Sigmoid colon (tissue), 6 donors: ENCODE measurements at regions not wholly inside any gene's neighbourhood (a gene's known extent, or its start where the extent isn't known, plus 50 kb on each side); places are given as distances from the start of the nearest gene placed in this dataset.

Experiments
- DNase-seq: peaks from one replicate; pipeline ENCODE4 v3.0.0-alpha.2; 2019
- H3K27ac ChIP-seq, 4 donors: fragments of 200-600 bp; sonication (generic); one replicate each; pipeline ENCODE4 v1.5.1; 2016 to 2019; ENCODE audit warnings: mild to moderate bottlenecking in 1 of 4
- H3K27me3 ChIP-seq, 3 donors: fragments of 200-600 bp; sonication (generic); one replicate each; pipeline ENCODE4 v1.5.1; 2019; ENCODE audit warnings: mild to moderate bottlenecking in 1 of 3
- H3K36me3 ChIP-seq, 4 donors: fragments of 200-600 bp; sonication (generic); one replicate each; pipeline ENCODE4 v1.5.1; 2016 to 2019
- H3K4me1 ChIP-seq, 4 donors: fragments of 200-600 bp; sonication (generic); one replicate each; pipeline ENCODE4 v1.5.1; 2017 to 2019
- H3K4me3 ChIP-seq, 4 donors: fragments of 200-600 bp; sonication (generic); one replicate each; pipeline ENCODE4 v1.5.1; 2017 to 2019; ENCODE audit warnings: mild to moderate bottlenecking in 2 of 4, moderate library complexity in 1 of 4
- H3K9me3 ChIP-seq, 4 donors: fragments of 200-600 bp in 3 of 4; sonication (generic) in 3 of 4; one replicate each; pipeline versions ENCODE4 v1.5.1 to v1.6.1; 2013 to 2019
- CTCF ChIP-seq, 4 experiments: fragments of 450-650 bp in 3 of 4; fragments of 200-600 bp in 1 of 4; IDR thresholded peaks; one replicate each; pipeline ENCODE4 v1.5.1; 2016 to 2019; ENCODE audit warnings: antibody characterized with exemption in 4 of 4, mild to moderate bottlenecking in 3 of 4, moderate library complexity in 2 of 4
- EP300 ChIP-seq, 4 donors: sonication (generic); formaldehyde crosslinking; IDR thresholded peaks; one replicate each; pipeline ENCODE4 v1.6.1; 2017; ENCODE audit warnings: antibody characterized with exemption in 4 of 4
- POLR2A ChIP-seq, 2 donors: fragments of 450-650 bp; IDR thresholded peaks; one replicate each; pipeline ENCODE4 v1.6.1; 2016; ENCODE audit warnings: antibody characterized with exemption in 2 of 2, mild to moderate bottlenecking in 2 of 2, moderate library complexity in 2 of 2
- POLR2AphosphoS5 ChIP-seq, 4 donors: sonication (generic); formaldehyde crosslinking; IDR thresholded peaks; one replicate each; pipeline ENCODE4 v1.6.1; 2017; ENCODE audit warnings: antibody characterized with exemption in 4 of 4
- WGBS, 2 donors: extraction: QIAGEN DNeasy Blood & Tissue Kit; methylation state at CpG; one replicate each; pipeline ENCODE4 v1.1.7; 2013; 5-methylcytosine and 5-hydroxymethylcytosine counted together
- intact Hi-C: fragments of 100-400 bp; cut with DNase I; formaldehyde crosslinking; loops from one replicate; pipeline ENCODE4 v1.15.1; 2023
- donor health status: healthy with polysubstance abuse.
- donor health status: healthy.

GRCh38 chr14:26856876-26857518 lies 259.2 kb upstream of the NOVA1 start:
- no peaks in the 10 kb centered on the region for H3K9me3 ChIP-seq
- intact Hi-C loops = no loop called here
- H3K4me1 ChIP-seq = peaks cover 0 to 10% (median 4%) of the 10 kb centered on the region in 4 donors
- no peak overlapping the region for H3K4me3 ChIP-seq
- H3K27ac ChIP-seq = peak overlapping the region in 3 of 4 donors; percentile 23 to 31 (median 30)
- no peak for TF ChIP-seq EP300 (IDR thresholded peaks at IDR 0.05)
- TF ChIP-seq CTCF (IDR thresholded peaks at IDR 0.05) = no peak
- TF ChIP-seq POLR2AphosphoS5 (IDR thresholded peaks at IDR 0.05) = no peak
- no peak for TF ChIP-seq POLR2A (IDR thresholded peaks at IDR 0.05)
- no peak for DNase-seq
- H3K27me3 ChIP-seq = no peaks in the 10 kb centered on the region
- 74 to 80% methylated on average over 4 of the region's 4 CpGs for WGBS, 2 donors
- H3K36me3 ChIP-seq = no peaks in the 10 kb centered on the region

- Histone ChIP-seq H3K27ac (no peak overlapping the region), H3K4me3 (no peak overlapping the region), H3K4me1 (peaks cover 0 to 10% (median 4%) of the 10 kb centered on the region in 4 donors), H3K9me3 (peaks cover 0 to 1% (median 0%) of the 10 kb centered on the region in 4 donors), H3K27me3 (no peaks in the 10 kb centered on the region), H3K36me3 (no peaks in the 10 kb centered on the region)
- no peak for DNase-seq
- no peak for TF ChIP-seq POLR2AphosphoS5 (IDR thresholded peaks at IDR 0.05)
- TF ChIP-seq EP300 (IDR thresholded peaks at IDR 0.05) = no peak
- no peak for TF ChIP-seq POLR2A (IDR thresholded peaks at IDR 0.05)
- TF ChIP-seq CTCF (IDR thresholded peaks at IDR 0.05) = no peak
- intact Hi-C loops = no loop called here
- WGBS, 2 donors = 89 to 95% methylated on average over 2 of the region's 2 CpGs
These were observed 261.6 kb upstream of the NOVA1 start for GRCh38 chr14:26859483-26859882.

GRCh38 chr14:26860111-26860510 lies 262.3 kb upstream of the NOVA1 start:
- H3K9me3 ChIP-seq = peaks cover 0 to 1% (median 0%) of the 10 kb centered on the region in 4 donors

GRCh38 chr14:26863736-26864135 lies 265.9 kb upstream of the NOVA1 start:
- no peaks in the 10 kb centered on the region for H3K36me3 ChIP-seq
- no peaks in the 10 kb centered on the region for H3K4me1 ChIP-seq
- H3K27me3 ChIP-seq = no peaks in the 10 kb centered on the region
- WGBS, 2 donors = 81 to 89% methylated on average over 5 of the region's 5 CpGs
- H3K4me3 ChIP-seq = no peak overlapping the region
- DNase-seq = no peak
- H3K27ac ChIP-seq = no peak overlapping the region
- intact Hi-C loops = no loop called here
- no peak for TF ChIP-seq POLR2A (IDR thresholded peaks at IDR 0.05)
- TF ChIP-seq CTCF (IDR thresholded peaks at IDR 0.05) = no peak
- no peak for TF ChIP-seq POLR2AphosphoS5 (IDR thresholded peaks at IDR 0.05)
- no peak for TF ChIP-seq EP300 (IDR thresholded peaks at IDR 0.05)
- H3K9me3 ChIP-seq = peaks cover 0 to 1% (median 0%) of the 10 kb centered on the region in 4 donors

More at GRCh38 chr14:26860111-26860510, 262.3 kb upstream of the NOVA1 start:
- no peaks in the 10 kb centered on the region for H3K27me3 ChIP-seq
- intact Hi-C loops = no loop called here
- DNase-seq = no peak
- peaks cover 0 to 10% (median 4%) of the 10 kb centered on the region in 4 donors for H3K4me1 ChIP-seq
- TF ChIP-seq POLR2AphosphoS5 (IDR thresholded peaks at IDR 0.05) = no peak
- no peaks in the 10 kb centered on the region for H3K36me3 ChIP-seq
- WGBS, 2 donors = 81 to 82% methylated on average over 3 of the region's 3 CpGs
- H3K27ac ChIP-seq = no peak overlapping the region
- no peak overlapping the region for H3K4me3 ChIP-seq

GRCh38 chr14:26866721-26867120 lies 268.9 kb upstream of the NOVA1 start:
- DNase-seq = no peak
- H3K36me3 ChIP-seq = no peaks in the 10 kb centered on the region
- H3K9me3 ChIP-seq = peaks cover 0 to 1% (median 0%) of the 10 kb centered on the region in 4 donors
- no peaks in the 10 kb centered on the region for H3K27me3 ChIP-seq
- no peak overlapping the region for H3K4me3 ChIP-seq
- H3K4me1 ChIP-seq = peaks cover 0 to 11% (median 6%) of the 10 kb centered on the region in 4 donors
- 36 to 46% methylated on average over 1 of the region's 1 CpG for WGBS, 2 donors
- no peak overlapping the region for H3K27ac ChIP-seq
- no peak for TF ChIP-seq POLR2A (IDR thresholded peaks at IDR 0.05)
- no peak for TF ChIP-seq EP300 (IDR thresholded peaks at IDR 0.05)
- no peak for TF ChIP-seq CTCF (IDR thresholded peaks at IDR 0.05)
- no peak for TF ChIP-seq POLR2AphosphoS5 (IDR thresholded peaks at IDR 0.05)
- intact Hi-C loops = no loop called here
